HG03039 (cell line): ENCODE measurements at regions not wholly inside any gene's neighbourhood (a gene's known extent, or its start where the extent isn't known, plus 50 kb on each side); places are given as distances from the start of the nearest gene placed in this dataset.

Experiments used
- ATAC-seq: cut with Tn5 transposase; IDR thresholded peaks from one replicate; pipeline ENCODE4 v1.9.1; 2021; ENCODE audit warnings: mild to moderate bottlenecking, moderate library complexity; ENCODE audit not compliant: unreplicated experiment

- no peak for ATAC-seq
Observed at GRCh38 chr4:14023896-14024295, 396.4 kb upstream of the BOD1L1 start.

GRCh38 chr4:14025111-14025510 lies 397.6 kb upstream of the BOD1L1 start:
- no peak for ATAC-seq

- ATAC-seq = no peak
Observed at GRCh38 chr4:14025891-14026290, 398.4 kb upstream of the BOD1L1 start.

GRCh38 chr4:14028862-14029261 lies 401.3 kb upstream of the BOD1L1 start:
- ATAC-seq = no peak

GRCh38 chr4:14035076-14035475 lies 407.6 kb upstream of the BOD1L1 start:
- ATAC-seq = no peak

- no peak for ATAC-seq
Observed at GRCh38 chr4:14043203-14043602, 415.7 kb upstream of the BOD1L1 start.

GRCh38 chr4:14046642-14047041 lies 419.1 kb upstream of the BOD1L1 start:
- no peak for ATAC-seq

GRCh38 chr4:14047840-14048239 lies 420.3 kb upstream of the BOD1L1 start:
- no peak for ATAC-seq

GRCh38 chr4:14049946-14050345 lies 422.4 kb upstream of the BOD1L1 start:
- no peak for ATAC-seq

- no peak for ATAC-seq
Observed at GRCh38 chr4:14053291-14053690, 425.8 kb upstream of the BOD1L1 start.

- no peak for ATAC-seq
Observed at GRCh38 chr4:14054391-14054790, 426.9 kb upstream of the BOD1L1 start.

GRCh38 chr4:14059006-14059405 lies 431.5 kb upstream of the BOD1L1 start:
- ATAC-seq = no peak

- ATAC-seq = no peak
Observed at GRCh38 chr4:14064984-14065383, 437.5 kb upstream of the BOD1L1 start.

- ATAC-seq = no peak
Observed at GRCh38 chr4:14065406-14065805, 437.9 kb upstream of the BOD1L1 start.

- ATAC-seq = no peak
Observed at GRCh38 chr4:14066979-14067378, 439.5 kb upstream of the BOD1L1 start.

- ATAC-seq = no peak
Observed at GRCh38 chr4:14069886-14070285, 442.4 kb upstream of the BOD1L1 start.

GRCh38 chr4:14070289-14070880 lies 442.9 kb upstream of the BOD1L1 start:
- no peak for ATAC-seq

GRCh38 chr4:14072506-14072905 lies 445.0 kb upstream of the BOD1L1 start:
- no peak for ATAC-seq

- ATAC-seq = no peak
Observed at GRCh38 chr4:14076776-14077175, 449.3 kb upstream of the BOD1L1 start.

GRCh38 chr4:14078326-14078725 lies 450.8 kb upstream of the BOD1L1 start:
- no peak for ATAC-seq

GRCh38 chr4:14079601-14080000 lies 452.1 kb upstream of the BOD1L1 start:
- no peak for ATAC-seq

- no peak for ATAC-seq
Observed at GRCh38 chr4:14083150-14083549, 455.6 kb upstream of the BOD1L1 start.

- ATAC-seq = no peak
Observed at GRCh38 chr4:14084598-14084997, 457.1 kb upstream of the BOD1L1 start.
